ENCODE measurements at regions not wholly inside any gene's neighbourhood (a gene's known extent, or its start where the extent isn't known, plus 50 kb on each side); places are given as distances from the start of the nearest gene placed in this dataset.

DNA sequence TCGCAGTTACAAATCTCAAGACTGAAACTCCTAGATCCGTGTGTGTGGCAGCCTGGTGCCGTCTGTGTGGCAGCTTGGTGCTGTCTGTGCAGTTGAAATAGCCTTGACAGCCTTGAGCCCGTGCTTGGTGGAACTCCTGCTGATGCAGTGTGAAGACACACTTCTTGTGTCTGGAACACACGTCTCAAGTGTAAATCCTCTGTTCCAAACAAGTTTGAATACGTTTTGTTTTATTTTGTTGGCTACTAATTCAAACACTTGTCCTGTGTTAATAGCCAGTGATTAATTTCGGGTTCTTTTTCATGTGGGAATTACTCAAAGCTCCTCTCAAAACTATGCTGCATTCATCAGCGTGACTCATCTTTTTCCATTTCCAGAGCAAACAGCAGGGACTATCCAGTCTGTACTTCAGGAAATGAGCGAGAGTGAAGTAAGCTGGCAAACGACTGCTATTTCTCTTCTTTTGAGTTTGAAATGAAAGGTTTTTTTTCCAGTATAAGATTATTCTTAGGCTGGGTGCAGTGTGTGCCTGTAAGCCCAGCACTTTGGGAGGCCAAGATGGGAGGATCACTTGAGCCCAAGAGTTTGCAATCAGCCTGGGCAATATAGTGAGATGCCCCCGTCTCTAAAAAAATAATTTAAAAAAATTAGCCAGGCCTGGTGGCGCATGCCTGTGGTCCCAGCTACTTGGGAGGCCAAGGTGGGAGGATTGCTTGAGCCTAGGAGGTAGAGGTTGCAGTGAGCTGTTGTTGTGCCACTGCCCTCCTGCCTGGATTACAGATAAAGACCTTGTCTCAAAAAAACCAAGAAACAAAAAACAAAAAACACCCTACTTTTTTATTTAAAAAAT is 152.9 kb downstream of the SPP2 start:
- Histone ChIP-seq H3K4me1 (ENCODE audit: control insufficient read depth in 1 of 2, insufficient read depth in 2 of 2, low read length in 2 of 2) (peaks cover 12 to 31% of the 10 kb centered on the region in 2 experiments), H2AFZ (ENCODE audit: low read depth, low read length, poor library complexity, severe bottlenecking) (peak overlapping the region; percentile 57), H4K20me1 (ENCODE audit: insufficient read depth) (no peaks in the 10 kb centered on the region), H3K4me3 (replicated peaks in 1 of 2; ENCODE audit: low read depth in 1 of 2, low read length in 2 of 2) (peak overlapping the region; percentile 10 to 19), H3K27me3 (ENCODE audit: insufficient read depth, low read length) (peaks cover 34% of the 10 kb centered on the region; the same call in 1 of the 2 replicates), H3K9me3 (ENCODE audit: control insufficient read depth in 1 of 2, insufficient read depth in 1 of 2, low read depth in 1 of 2, low read length in 2 of 2) (no peaks in the 10 kb centered on the region; a peak in 1 of 4 replicates), H3K4me2 (ENCODE audit: low read length) (peak overlapping the region; percentile 69), H3K9me2 (ENCODE audit: insufficient read depth) (no peaks in the 10 kb centered on the region), H3K36me3 (ENCODE audit: control insufficient read depth in 1 of 2, insufficient read depth in 2 of 2, low read length in 2 of 2) (no peaks in the 10 kb centered on the region), H3K79me2 (ENCODE audit: insufficient read depth, low read length) (no peaks in the 10 kb centered on the region), H3K27ac (ENCODE audit: low read depth, low read length) (peak overlapping the region; percentile 57; the same call in 1 of the 2 replicates), H3K9ac (ENCODE audit: low read length) (peak overlapping the region; percentile 41)
- intact Hi-C loops (cut with micrococcal nuclease): no loop called here
- RAD21 ChIA-PET (ENCODE audit: low non-redundant PET in 1 of 2, low total read pairs in 2 of 2, uncharacterized antibody in 2 of 2, unreplicated experiment in 2 of 2): interaction anchor here in 1 of 2 experiments (0.6 kb wide), 2 partner anchors 25 to 68 kb away, joined by 3 to 4 read pairs; no protein-coding TSS in a partner anchor
- CTCF ChIA-PET: no interaction called here
- BruUV-seq (replicated peaks): no TSS peak
- ATAC-seq: peak; percentile 92
- POLR2A ChIA-PET: interaction anchor here (0.8 to 1.2 kb wide), 2 partner anchors 8 to 12 kb away, joined by 4 read pairs; no protein-coding TSS in a partner anchor
- DNase-seq (ENCODE audit: low read depth, low spot score): peak; percentile 97
- TF ChIP-seq RAD21 (IDR thresholded peaks at IDR 0.05; ENCODE audit: low read depth) (peak; percentile 45), FOSL1 (IDR thresholded peaks at IDR 0.05; ENCODE audit: low read depth) (peak; percentile 100), TCF7L2 (IDR thresholded peaks at IDR 0.05; ENCODE audit: borderline replicate concordance, extremely low read depth, insufficient read depth, insufficient read length) (peak; percentile 99), ZNF274 (IDR thresholded peaks at IDR 0.05; ENCODE audit: low read depth, low read length) (no peak), ELF1 (IDR thresholded peaks at IDR 0.05; ENCODE audit: borderline replicate concordance, low read depth) (peak; percentile 28; the same call in 1 of the 2 replicates), ZBTB33 (IDR thresholded peaks at IDR 0.05; ENCODE audit: extremely low read depth, insufficient replicate concordance, low read length) (peak; percentile 79), EGR1 (IDR thresholded peaks at IDR 0.05; ENCODE audit: low read depth) (peak; percentile 73; the same call in 1 of the 2 replicates), EZH2phosphoT487 (IDR thresholded peaks at IDR 0.05; ENCODE audit: borderline replicate concordance) (no peak), CBX3 (IDR thresholded peaks at IDR 0.05; ENCODE audit: low read depth) (peak; percentile 99), SRF (IDR thresholded peaks at IDR 0.05; ENCODE audit: low read depth) (peak; percentile 92), POLR2A (IDR thresholded peaks at IDR 0.05; ENCODE audit: borderline replicate concordance, extremely low read depth, insufficient read depth, insufficient read length) (no peak), CTCF (IDR thresholded peaks at IDR 0.05 in 2 of 3, conservative IDR thresholded peaks at IDR 0.05 in 1 of 3; ENCODE audit: borderline replicate concordance in 1 of 3, insufficient read depth in 1 of 3, low read depth in 2 of 3, low read length in 2 of 3) (no peak), ATF3 (IDR thresholded peaks at IDR 0.05) (peak; percentile 81), CEBPB (IDR thresholded peaks at IDR 0.05; ENCODE audit: low read depth) (peak; percentile 96), SIN3A (IDR thresholded peaks at IDR 0.05; ENCODE audit: low read depth) (peak; percentile 97), SP1 (IDR thresholded peaks at IDR 0.05; ENCODE audit: low read depth) (peak; percentile 99), POLR2AphosphoS5 (IDR thresholded peaks at IDR 0.05; ENCODE audit: low read depth, low read length) (peak; percentile 78), JUND (IDR thresholded peaks at IDR 0.05) (peak; percentile 100)
- TF ChIP-seq, protein P1, sequence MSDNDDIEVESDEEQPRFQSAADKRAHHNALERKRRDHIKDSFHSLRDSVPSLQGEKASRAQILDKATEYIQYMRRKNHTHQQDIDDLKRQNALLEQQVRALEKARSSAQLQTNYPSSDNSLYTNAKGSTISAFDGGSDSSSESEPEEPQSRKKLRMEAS (IDR thresholded peaks at IDR 0.05): peak; percentile 90

Measured in HCT116 (cell line).